ENCODE measurements at regions not wholly inside any gene's neighbourhood (a gene's known extent, or its start where the extent isn't known, plus 50 kb on each side); places are given as distances from the start of the nearest gene placed in this dataset.

- TF ChIP-seq SP1 (IDR thresholded peaks at IDR 0.05), result no peak
- no peak for TF ChIP-seq ATF3 (IDR thresholded peaks at IDR 0.05)
- no peak for TF ChIP-seq CTCF (IDR thresholded peaks at IDR 0.05; ENCODE audit: low read depth, low read length, missing input control)
- no peak for TF ChIP-seq REST (IDR thresholded peaks at IDR 0.05)
- TF ChIP-seq JUND (IDR thresholded peaks at IDR 0.05), result no peak
- no peak for TF ChIP-seq YY1 (IDR thresholded peaks at IDR 0.05)
- no peak for TF ChIP-seq FOXA1 (IDR thresholded peaks at IDR 0.05)
- TF ChIP-seq RAD21 (IDR thresholded peaks at IDR 0.05), result no peak
- no peak for TF ChIP-seq HNF4A (conservative IDR thresholded peaks at IDR 0.05)
- no peak for TF ChIP-seq FOXA2 (IDR thresholded peaks at IDR 0.05)
- no peak for TF ChIP-seq MAX (IDR thresholded peaks at IDR 0.05)
- TF ChIP-seq HNF4G (IDR thresholded peaks at IDR 0.05), result no peak
- Histone ChIP-seq H3K4me3 (ENCODE audit: low read depth in 1 of 3, low read length in 3 of 3) (no peak overlapping the region), H3K4me1 (ENCODE audit: control insufficient read depth in 4 of 4, insufficient read depth in 4 of 4, low read length in 3 of 4) (no peaks in the 10 kb centered on the region), H3K9me3 (ENCODE audit: control insufficient read depth in 4 of 4, low read length in 3 of 4) (no peaks in the 10 kb centered on the region), H3K27ac (ENCODE audit: low read depth in 1 of 2, low read length in 2 of 2) (no peak overlapping the region), H3K27me3 (ENCODE audit: control insufficient read depth in 4 of 4, insufficient read depth in 4 of 4, low read length in 3 of 4) (no peaks in the 10 kb centered on the region), H3K9ac (ENCODE audit: low read depth in 1 of 2, low read length in 2 of 2) (no peak overlapping the region), H3K36me3 (ENCODE audit: control insufficient read depth in 4 of 4, insufficient read depth in 3 of 4, low read depth in 1 of 4, low read length in 3 of 4) (no peaks in the 10 kb centered on the region)
- DNase-seq (ENCODE audit: low spot score), result no peak
- WGBS, result 90% methylated on average over 1 of the region's 1 CpG
These were observed 645.6 kb downstream of the SOX5 start for GRCh38 chr12:23303821-23304220.

GRCh38 chr12:23333938-23334337 lies 615.5 kb downstream of the SOX5 start:
- Histone ChIP-seq H3K27me3 (ENCODE audit: control insufficient read depth in 4 of 4, insufficient read depth in 4 of 4, low read length in 3 of 4) (no peaks in the 10 kb centered on the region), H3K9ac (ENCODE audit: low read depth in 1 of 2, low read length in 2 of 2) (no peak overlapping the region), H3K9me3 (ENCODE audit: control insufficient read depth in 4 of 4, low read length in 3 of 4) (no peaks in the 10 kb centered on the region), H3K27ac (ENCODE audit: low read depth in 1 of 2, low read length in 2 of 2) (no peak overlapping the region), H3K4me1 (ENCODE audit: control insufficient read depth in 4 of 4, insufficient read depth in 4 of 4, low read length in 3 of 4) (peaks cover 0 to 8% (median 0%) of the 10 kb centered on the region in 4 donors), H3K36me3 (ENCODE audit: control insufficient read depth in 4 of 4, insufficient read depth in 3 of 4, low read depth in 1 of 4, low read length in 3 of 4) (no peaks in the 10 kb centered on the region), H3K4me3 (ENCODE audit: low read depth in 1 of 3, low read length in 3 of 3) (no peak overlapping the region)
- WGBS, result 93% methylated on average over 2 of the region's 2 CpGs
- no peak for DNase-seq (ENCODE audit: low spot score)
- TF ChIP-seq EGR1 (IDR thresholded peaks at IDR 0.05; ENCODE audit: low read depth in 2 of 2) (no peak), TAF1 (conservative IDR thresholded peaks at IDR 0.05) (no peak), FOXA1 (IDR thresholded peaks at IDR 0.05) (no peak), NR2F2 (IDR thresholded peaks at IDR 0.05) (no peak), HNF4A (conservative IDR thresholded peaks at IDR 0.05) (no peak), YY1 (IDR thresholded peaks at IDR 0.05) (no peak), SP1 (IDR thresholded peaks at IDR 0.05) (no peak), FOXA2 (IDR thresholded peaks at IDR 0.05) (no peak), RXRA (IDR thresholded peaks at IDR 0.05) (no peak), CTCF (IDR thresholded peaks at IDR 0.05; ENCODE audit: low read depth, low read length, missing input control) (no peak), JUND (IDR thresholded peaks at IDR 0.05) (no peak), ZBTB33 (IDR thresholded peaks at IDR 0.05) (no peak), GABPA (IDR thresholded peaks at IDR 0.05 in 1 of 2, conservative IDR thresholded peaks at IDR 0.05 in 1 of 2) (no peak), REST (IDR thresholded peaks at IDR 0.05) (no peak), ATF3 (IDR thresholded peaks at IDR 0.05) (no peak), RAD21 (IDR thresholded peaks at IDR 0.05) (no peak), HNF4G (IDR thresholded peaks at IDR 0.05) (no peak)

All from liver (tissue), 8 donors.